Neutrophil (primary cell): ENCODE measurements at regions not wholly inside any gene's neighbourhood (a gene's known extent, or its start where the extent isn't known, plus 50 kb on each side); places are given as distances from the start of the nearest gene placed in this dataset.

ENCODE experiments used
- H3K27ac ChIP-seq: fragments of 200-600 bp; sonication (generic); 2 replicates; pipeline ENCODE4 v1.5.1; 2016; ENCODE audit warnings: mild to moderate bottlenecking, moderate library complexity
- H3K27me3 ChIP-seq: fragments of 200-600 bp; sonication (generic); 2 replicates; pipeline ENCODE4 v1.6.0; 2016; ENCODE audit warnings: mild to moderate bottlenecking
- H3K36me3 ChIP-seq: fragments of 200-600 bp; sonication (generic); 2 replicates; pipeline ENCODE4 v1.5.1; 2017
- H3K4me1 ChIP-seq, 2 experiments: fragments of 200-600 bp in 1 of 2; sonication (generic) in 1 of 2; 1 replicate in 1 of 2; 2 replicates in 1 of 2; pipeline versions ENCODE4 v1.5.1 to v1.6.1; 2013 to 2016; ENCODE audit warnings: low read depth in 1 of 2, low read length in 1 of 2, mild to moderate bottlenecking in 1 of 2, moderate library complexity in 1 of 2; ENCODE audit not compliant: control insufficient read depth in 1 of 2, insufficient read depth in 1 of 2
- H3K4me3 ChIP-seq, 2 experiments: fragments of 200-600 bp in 1 of 2; sonication (generic) in 1 of 2; 1 replicate in 1 of 2; 2 replicates in 1 of 2; pipeline ENCODE4 v1.5.1; 2013 to 2016; ENCODE audit warnings: low read depth in 1 of 2, low read length in 1 of 2, mild to moderate bottlenecking in 1 of 2, moderate library complexity in 1 of 2
- H3K9me3 ChIP-seq: fragments of 200-600 bp; sonication (generic); 2 replicates; pipeline ENCODE4 v1.5.1; 2016
- TF ChIP-seq, protein P1 (sequence below): fragments of 200-600 bp; sonication (generic); IDR thresholded peaks from 2 replicates; pipeline ENCODE4 v1.5.1; 2016; ENCODE audit warnings: antibody characterized with exemption

DNA sequence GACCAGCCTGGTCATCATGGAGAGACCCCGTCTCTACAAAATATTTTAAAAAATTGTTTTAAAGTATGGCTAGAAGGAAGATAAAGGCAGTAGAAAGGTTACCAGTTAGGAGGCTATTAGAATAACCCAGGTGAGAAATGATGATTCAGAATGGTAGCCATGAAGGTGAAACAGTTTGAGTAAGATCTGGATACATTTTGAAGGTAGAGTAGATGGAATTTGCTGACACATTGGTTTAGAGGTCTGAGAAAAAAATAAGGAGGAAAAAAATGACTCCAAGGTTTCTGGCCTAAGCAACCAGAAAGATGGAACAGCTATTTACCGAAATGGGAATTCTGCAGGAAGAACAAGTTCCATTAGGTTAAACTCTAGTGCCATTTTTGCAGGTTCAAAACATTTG, 167.9 kb upstream of the TAB2 start:
- TF ChIP-seq, protein P1, sequence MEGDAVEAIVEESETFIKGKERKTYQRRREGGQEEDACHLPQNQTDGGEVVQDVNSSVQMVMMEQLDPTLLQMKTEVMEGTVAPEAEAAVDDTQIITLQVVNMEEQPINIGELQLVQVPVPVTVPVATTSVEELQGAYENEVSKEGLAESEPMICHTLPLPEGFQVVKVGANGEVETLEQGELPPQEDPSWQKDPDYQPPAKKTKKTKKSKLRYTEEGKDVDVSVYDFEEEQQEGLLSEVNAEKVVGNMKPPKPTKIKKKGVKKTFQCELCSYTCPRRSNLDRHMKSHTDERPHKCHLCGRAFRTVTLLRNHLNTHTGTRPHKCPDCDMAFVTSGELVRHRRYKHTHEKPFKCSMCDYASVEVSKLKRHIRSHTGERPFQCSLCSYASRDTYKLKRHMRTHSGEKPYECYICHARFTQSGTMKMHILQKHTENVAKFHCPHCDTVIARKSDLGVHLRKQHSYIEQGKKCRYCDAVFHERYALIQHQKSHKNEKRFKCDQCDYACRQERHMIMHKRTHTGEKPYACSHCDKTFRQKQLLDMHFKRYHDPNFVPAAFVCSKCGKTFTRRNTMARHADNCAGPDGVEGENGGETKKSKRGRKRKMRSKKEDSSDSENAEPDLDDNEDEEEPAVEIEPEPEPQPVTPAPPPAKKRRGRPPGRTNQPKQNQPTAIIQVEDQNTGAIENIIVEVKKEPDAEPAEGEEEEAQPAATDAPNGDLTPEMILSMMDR, result no peak
- H3K27ac ChIP-seq, result no peak overlapping the region
- no peak overlapping the region for H3K4me3 ChIP-seq
- H3K36me3 ChIP-seq, result no peaks in the 10 kb centered on the region
- H3K27me3 ChIP-seq, result peaks cover 15% of the 10 kb centered on the region
- no peaks in the 10 kb centered on the region for H3K9me3 ChIP-seq
- peaks cover 24 to 26% of the 10 kb centered on the region in 2 experiments for H3K4me1 ChIP-seq

DNA sequence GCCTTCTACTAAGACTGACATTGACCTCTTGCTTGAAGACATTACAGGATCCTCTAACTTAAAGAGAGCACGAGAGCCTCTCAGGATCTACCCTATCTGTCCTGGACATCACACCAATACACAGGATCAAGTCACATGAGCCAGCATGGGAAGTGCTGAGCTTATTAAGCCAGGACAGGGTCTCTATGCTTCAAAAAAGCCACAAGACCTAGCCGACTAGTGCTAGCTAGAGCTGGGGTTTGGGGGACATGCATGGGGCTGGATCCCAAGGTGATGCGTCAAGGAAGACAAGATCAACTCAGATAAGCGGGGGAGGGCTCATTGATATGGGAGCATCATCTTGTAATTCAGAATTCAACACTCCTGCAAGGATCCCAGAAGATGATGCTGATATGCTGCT, 167.2 kb upstream of the TAB2 start:
- TF ChIP-seq, protein P1, result no peak
- Histone ChIP-seq H3K36me3 (no peaks in the 10 kb centered on the region), H3K9me3 (no peaks in the 10 kb centered on the region), H3K27ac (no peak overlapping the region), H3K27me3 (peaks cover 15% of the 10 kb centered on the region), H3K4me3 (no peak overlapping the region), H3K4me1 (peaks cover 25 to 29% of the 10 kb centered on the region in 2 experiments)

DNA sequence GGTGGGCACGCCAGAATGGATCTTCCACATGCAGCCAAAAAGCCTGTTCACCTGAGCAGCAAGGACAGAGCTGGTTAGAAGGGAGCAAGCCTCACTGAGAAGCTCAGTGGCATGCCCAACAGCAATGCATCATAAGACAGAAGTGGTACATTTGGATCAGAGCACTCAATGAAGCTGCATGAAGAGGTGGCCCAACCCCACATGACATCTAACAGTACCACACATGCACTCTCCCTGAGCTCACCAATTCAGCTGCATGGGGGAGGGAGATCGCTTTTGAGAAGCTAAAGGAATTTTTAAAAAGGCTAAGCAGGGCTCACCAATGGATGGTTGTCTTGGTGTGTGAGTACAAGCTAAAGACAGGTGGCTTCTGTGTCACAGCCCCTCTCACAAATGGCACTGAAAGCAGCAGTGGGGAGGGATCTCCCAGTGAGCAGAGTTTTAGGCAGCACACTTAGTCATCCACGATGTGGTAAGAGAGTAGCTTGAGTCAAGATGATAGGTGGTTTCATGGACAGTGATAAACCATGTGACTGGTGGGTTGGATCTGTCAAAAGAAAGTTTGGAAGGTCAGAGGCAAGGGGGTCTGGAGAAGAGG, 166.6 kb upstream of the TAB2 start:
- peaks cover 15% of the 10 kb centered on the region for H3K27me3 ChIP-seq
- H3K36me3 ChIP-seq, result no peaks in the 10 kb centered on the region
- H3K9me3 ChIP-seq, result no peaks in the 10 kb centered on the region
- H3K27ac ChIP-seq, result no peak overlapping the region
- peaks cover 25 to 29% of the 10 kb centered on the region in 2 experiments for H3K4me1 ChIP-seq
- TF ChIP-seq, protein P1, result no peak
- H3K4me3 ChIP-seq, result no peak overlapping the region

DNA sequence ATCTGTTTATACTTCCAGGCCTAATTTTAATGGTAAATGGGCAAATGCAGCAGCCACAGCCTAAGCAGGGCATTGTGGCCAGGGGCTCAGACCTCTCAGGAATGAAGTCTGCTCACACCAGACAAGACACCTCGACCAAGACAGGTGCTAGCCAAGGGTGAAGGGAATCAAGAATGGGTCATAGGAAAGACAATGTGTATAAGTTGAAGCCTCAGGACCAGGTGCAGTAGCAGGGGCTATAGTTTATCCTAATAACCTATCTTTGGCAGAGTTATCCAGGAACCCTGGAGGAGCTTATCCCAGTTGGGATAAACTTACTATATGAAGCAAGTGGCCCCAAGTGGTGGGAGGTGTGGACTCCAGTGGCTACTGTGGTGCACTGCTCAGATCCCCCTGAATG, 165.0 kb upstream of the TAB2 start:
- Histone ChIP-seq H3K9me3 (no peaks in the 10 kb centered on the region), H3K4me1 (peaks cover 25 to 29% of the 10 kb centered on the region in 2 experiments), H3K4me3 (no peak overlapping the region), H3K27ac (no peak overlapping the region), H3K27me3 (peaks cover 14% of the 10 kb centered on the region), H3K36me3 (no peaks in the 10 kb centered on the region)
- TF ChIP-seq, protein P1, result no peak

DNA sequence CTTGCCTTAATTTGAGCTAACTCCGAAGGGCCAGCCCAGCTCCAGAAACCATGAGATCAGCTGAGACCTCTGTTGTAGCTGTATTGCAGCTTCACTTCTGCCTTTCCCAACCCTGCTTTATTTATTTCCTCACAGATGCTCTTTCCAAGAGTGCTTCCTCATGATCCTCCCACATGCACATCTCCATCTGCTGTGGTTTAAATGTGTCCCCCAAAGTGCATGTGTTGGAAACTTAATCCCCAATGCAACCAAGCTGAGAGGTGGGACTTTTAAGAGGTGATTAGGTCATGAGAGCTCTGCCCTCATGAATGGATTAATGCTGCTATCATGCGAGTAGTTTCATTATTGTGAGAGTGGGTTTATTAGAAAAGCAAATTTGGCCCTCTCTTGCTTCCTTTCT, 164.4 kb upstream of the TAB2 start:
- no peaks in the 10 kb centered on the region for H3K9me3 ChIP-seq
- no peak overlapping the region for H3K27ac ChIP-seq
- H3K27me3 ChIP-seq, result peaks cover 8% of the 10 kb centered on the region
- H3K4me1 ChIP-seq, result peaks cover 25 to 29% of the 10 kb centered on the region in 2 experiments
- TF ChIP-seq, protein P1, result no peak
- H3K4me3 ChIP-seq, result no peak overlapping the region
- H3K36me3 ChIP-seq, result no peaks in the 10 kb centered on the region
